Superior temporal gyrus (tissue), 1 donor: ENCODE measurements at regions not wholly inside any gene's neighbourhood (a gene's known extent, or its start where the extent isn't known, plus 50 kb on each side); places are given as distances from the start of the nearest gene placed in this dataset.
"Not testable (repeated sequence)": the region's sequence is repeated elsewhere in the genome, so short reads cannot be mapped to it uniquely, and the experiment has no call there.

Source experiments
- DNase-seq: peaks from one replicate; pipeline ENCODE4 v3.0.0-alpha.2; 2016; ENCODE audit errors: extremely low spot score

- no peak for DNase-seq
Observed at GRCh38 chr5:23721336-23721735, 213.9 kb downstream of the PRDM9 start.

- no peak for DNase-seq
Observed at GRCh38 chr5:23727271-23727670, 219.9 kb downstream of the PRDM9 start.

- DNase-seq = no peak
Observed at GRCh38 chr5:23730023-23730422, 222.6 kb downstream of the PRDM9 start.

GRCh38 chr5:23740029-23740428 is 232.6 kb downstream of the PRDM9 start:
- DNase-seq = no peak

- no peak for DNase-seq
Observed at GRCh38 chr5:23742701-23743100, 235.3 kb downstream of the PRDM9 start.

- DNase-seq = no peak
Observed at GRCh38 chr5:23755906-23756305, 248.5 kb downstream of the PRDM9 start.

- DNase-seq = no peak
Observed at GRCh38 chr5:23756779-23757178, 249.4 kb downstream of the PRDM9 start.

GRCh38 chr5:23763170-23763569 is 255.8 kb downstream of the PRDM9 start:
- DNase-seq = no peak

GRCh38 chr5:23776684-23777083 is 269.3 kb downstream of the PRDM9 start:
- DNase-seq = no peak

GRCh38 chr5:23800307-23800706 is 292.9 kb downstream of the PRDM9 start:
- DNase-seq = not testable (repeated sequence)

GRCh38 chr5:23820765-23821471 is 313.5 kb downstream of the PRDM9 start:
- peak; percentile 50 for DNase-seq

GRCh38 chr5:23823521-23823920 is 316.1 kb downstream of the PRDM9 start:
- DNase-seq = no peak

GRCh38 chr5:23825196-23825595 is 317.8 kb downstream of the PRDM9 start:
- DNase-seq = no peak

- DNase-seq = no peak
Observed at GRCh38 chr5:23840083-23840482, 332.7 kb downstream of the PRDM9 start.

- no peak for DNase-seq
Observed at GRCh38 chr5:23864786-23865185, 357.4 kb downstream of the PRDM9 start.

GRCh38 chr5:23877847-23878246 is 370.4 kb downstream of the PRDM9 start:
- no peak for DNase-seq

- DNase-seq = no peak
Observed at GRCh38 chr5:23884405-23885031, 377.1 kb downstream of the PRDM9 start.

- no peak for DNase-seq
Observed at GRCh38 chr5:23893561-23893960, 386.2 kb downstream of the PRDM9 start.

- no peak for DNase-seq
Observed at GRCh38 chr5:23895614-23896013, 388.2 kb downstream of the PRDM9 start.

GRCh38 chr5:23930985-23931384 is 423.6 kb downstream of the PRDM9 start:
- no peak for DNase-seq

- DNase-seq = not testable (repeated sequence)
Observed at GRCh38 chr5:23951261-23951928, 444.0 kb downstream of the PRDM9 start.

GRCh38 chr5:23963449-23963848 is 456.0 kb downstream of the PRDM9 start:
- DNase-seq = no peak

GRCh38 chr5:23977365-23977764 is 470.0 kb downstream of the PRDM9 start:
- DNase-seq = no peak
